GM12891 (cell line): ENCODE measurements at regions not wholly inside any gene's neighbourhood (a gene's known extent, or its start where the extent isn't known, plus 50 kb on each side); places are given as distances from the start of the nearest gene placed in this dataset.

ENCODE experiments used
- PAX5 ChIP-seq: IDR thresholded peaks from 2 replicates; pipeline ENCODE4 v1.6.1; 2011; ENCODE audit warnings: low read length, moderate library complexity, mild to moderate bottlenecking; ENCODE audit not compliant: insufficient read depth, severe bottlenecking
- POLR2A ChIP-seq: IDR thresholded peaks from 2 replicates; pipeline ENCODE4 v1.6.1; 2011; ENCODE audit warnings: low read depth, low read length, control low read depth
- POLR2AphosphoS5 ChIP-seq: IDR thresholded peaks from 2 replicates; pipeline ENCODE4 v1.6.1; 2011; ENCODE audit warnings: low read depth, low read length, control low read depth
- SPI1 ChIP-seq: IDR thresholded peaks from 2 replicates; pipeline ENCODE4 v1.6.1; 2011; ENCODE audit warnings: low read depth, low read length, control low read depth
- TAF1 ChIP-seq: IDR thresholded peaks from 2 replicates; pipeline ENCODE4 v1.6.1; 2011; ENCODE audit warnings: low read depth, low read length, control low read depth

DNA sequence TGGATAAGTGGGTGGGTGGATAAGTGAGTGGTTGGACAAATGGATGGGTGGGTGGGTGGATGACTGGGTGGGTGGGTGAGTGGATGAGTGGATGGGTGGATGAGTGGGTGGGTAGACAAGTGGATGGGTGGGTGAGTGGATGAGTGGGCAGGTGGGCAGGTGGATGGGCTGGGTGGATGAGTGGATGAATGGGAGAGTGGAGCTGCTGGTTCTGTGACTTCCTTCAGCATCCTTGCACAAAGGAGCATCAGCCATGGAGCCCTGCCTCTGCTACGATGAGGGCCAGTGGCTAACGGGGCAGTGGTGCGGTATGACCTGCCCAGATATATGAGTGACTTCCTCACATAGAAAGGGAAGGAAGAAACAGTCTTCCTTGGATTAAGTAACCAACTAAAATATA lies 398.7 kb upstream of the IRX4 start:
- no peak for TF ChIP-seq POLR2A
- no peak for TF ChIP-seq POLR2AphosphoS5
- TF ChIP-seq SPI1 = no peak
- no peak for TF ChIP-seq PAX5
- TF ChIP-seq TAF1 = no peak
